Left ventricle myocardium inferior (tissue), 1 donor: ENCODE measurements at regions not wholly inside any gene's neighbourhood (a gene's known extent, or its start where the extent isn't known, plus 50 kb on each side); places are given as distances from the start of the nearest gene placed in this dataset.

ENCODE experiments used
- DNase-seq: peaks from one replicate; pipeline ENCODE4 v3.0.0-alpha.2; 2020
- H3K27ac ChIP-seq: fragments of 200-600 bp; replicated peaks from 2 replicates; pipeline ENCODE4 v1.8.0; 2021
- H3K27me3 ChIP-seq: fragments of 200-600 bp; 2 replicates; pipeline ENCODE4 v1.8.0; 2021; ENCODE audit warnings: low read depth
- H3K36me3 ChIP-seq: fragments of 200-600 bp; 2 replicates; pipeline ENCODE4 v1.8.0; 2021
- H3K4me1 ChIP-seq: fragments of 200-600 bp; 2 replicates; pipeline ENCODE4 v1.8.0; 2021
- H3K4me3 ChIP-seq: fragments of 200-600 bp; 2 replicates; pipeline ENCODE4 v1.8.0; 2021; ENCODE audit warnings: mild to moderate bottlenecking, moderate library complexity
- H3K9me3 ChIP-seq: fragments of 200-600 bp; replicated peaks from 2 replicates; pipeline ENCODE4 v1.8.0; 2021
- intact Hi-C: fragments of 100-400 bp; cut with micrococcal nuclease; formaldehyde crosslinking; loops from one replicate; pipeline ENCODE4 v1.11.0; 2022
- TF ChIP-seq, protein P1 (sequence below): fragments of 200-600 bp; IDR thresholded peaks from 2 replicates; pipeline ENCODE4 v1.8.0; 2021; ENCODE audit warnings: antibody characterized with exemption, mild to moderate bottlenecking, borderline replicate concordance
- donor health status: DM: no; HTN: yes; CAD: no; lungs with severe emphysema.

DNA sequence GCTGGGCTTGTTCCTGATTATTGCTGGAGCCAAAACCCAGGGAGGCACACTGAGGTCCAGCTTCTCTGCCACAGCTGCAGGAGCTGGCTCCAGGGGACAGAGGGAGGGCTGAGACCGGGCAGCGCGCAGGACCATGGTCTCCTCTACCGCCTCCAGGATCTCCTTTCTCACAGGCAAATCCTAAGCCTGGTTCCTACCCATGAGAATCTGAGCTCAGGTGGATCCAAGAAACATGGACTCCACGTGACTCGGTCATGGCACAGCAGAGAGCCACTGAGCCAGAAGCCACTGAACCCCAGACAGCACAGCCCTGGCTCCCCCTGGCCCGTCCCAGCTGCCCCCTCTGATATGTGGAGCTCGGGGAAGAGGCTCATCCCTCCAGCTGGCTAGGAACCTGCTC lies 653.4 kb upstream of the ID2 start:
- TF ChIP-seq, protein P1, sequence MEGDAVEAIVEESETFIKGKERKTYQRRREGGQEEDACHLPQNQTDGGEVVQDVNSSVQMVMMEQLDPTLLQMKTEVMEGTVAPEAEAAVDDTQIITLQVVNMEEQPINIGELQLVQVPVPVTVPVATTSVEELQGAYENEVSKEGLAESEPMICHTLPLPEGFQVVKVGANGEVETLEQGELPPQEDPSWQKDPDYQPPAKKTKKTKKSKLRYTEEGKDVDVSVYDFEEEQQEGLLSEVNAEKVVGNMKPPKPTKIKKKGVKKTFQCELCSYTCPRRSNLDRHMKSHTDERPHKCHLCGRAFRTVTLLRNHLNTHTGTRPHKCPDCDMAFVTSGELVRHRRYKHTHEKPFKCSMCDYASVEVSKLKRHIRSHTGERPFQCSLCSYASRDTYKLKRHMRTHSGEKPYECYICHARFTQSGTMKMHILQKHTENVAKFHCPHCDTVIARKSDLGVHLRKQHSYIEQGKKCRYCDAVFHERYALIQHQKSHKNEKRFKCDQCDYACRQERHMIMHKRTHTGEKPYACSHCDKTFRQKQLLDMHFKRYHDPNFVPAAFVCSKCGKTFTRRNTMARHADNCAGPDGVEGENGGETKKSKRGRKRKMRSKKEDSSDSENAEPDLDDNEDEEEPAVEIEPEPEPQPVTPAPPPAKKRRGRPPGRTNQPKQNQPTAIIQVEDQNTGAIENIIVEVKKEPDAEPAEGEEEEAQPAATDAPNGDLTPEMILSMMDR = no peak
- H3K36me3 ChIP-seq = no peaks in the 10 kb centered on the region
- peaks cover 5% of the 10 kb centered on the region for H3K27me3 ChIP-seq
- H3K27ac ChIP-seq = no peak overlapping the region
- intact Hi-C loops = no loop called here
- DNase-seq = no peak
- no peaks in the 10 kb centered on the region for H3K9me3 ChIP-seq
- H3K4me3 ChIP-seq = no peak overlapping the region
- H3K4me1 ChIP-seq = no peaks in the 10 kb centered on the region

DNA sequence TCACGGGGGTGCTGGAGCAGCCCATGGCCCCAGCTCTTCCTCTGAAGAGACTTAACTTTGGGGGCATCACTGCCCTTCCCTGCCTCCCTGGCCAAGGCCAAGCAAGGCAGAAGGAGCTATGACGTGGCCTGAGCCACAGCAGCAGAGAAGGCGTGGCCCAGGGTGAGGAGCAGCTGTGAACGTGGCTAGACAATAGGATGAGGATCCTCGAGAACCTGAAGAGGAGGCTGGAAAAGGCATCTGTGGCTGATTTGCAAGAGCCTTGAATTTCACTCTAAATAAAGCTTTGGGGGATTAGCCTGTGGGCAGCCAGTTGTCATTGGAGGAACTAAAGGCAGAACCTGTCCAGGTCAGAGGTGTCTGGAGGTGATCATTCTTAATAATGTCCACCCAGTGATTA lies 652.9 kb upstream of the ID2 start:
- Histone ChIP-seq H3K27me3 (peaks cover 5% of the 10 kb centered on the region), H3K27ac (no peak overlapping the region), H3K36me3 (no peaks in the 10 kb centered on the region), H3K9me3 (no peaks in the 10 kb centered on the region), H3K4me1 (no peaks in the 10 kb centered on the region), H3K4me3 (no peak overlapping the region)
- intact Hi-C loops = no loop called here
- no peak for DNase-seq
- TF ChIP-seq, protein P1 = no peak

DNA sequence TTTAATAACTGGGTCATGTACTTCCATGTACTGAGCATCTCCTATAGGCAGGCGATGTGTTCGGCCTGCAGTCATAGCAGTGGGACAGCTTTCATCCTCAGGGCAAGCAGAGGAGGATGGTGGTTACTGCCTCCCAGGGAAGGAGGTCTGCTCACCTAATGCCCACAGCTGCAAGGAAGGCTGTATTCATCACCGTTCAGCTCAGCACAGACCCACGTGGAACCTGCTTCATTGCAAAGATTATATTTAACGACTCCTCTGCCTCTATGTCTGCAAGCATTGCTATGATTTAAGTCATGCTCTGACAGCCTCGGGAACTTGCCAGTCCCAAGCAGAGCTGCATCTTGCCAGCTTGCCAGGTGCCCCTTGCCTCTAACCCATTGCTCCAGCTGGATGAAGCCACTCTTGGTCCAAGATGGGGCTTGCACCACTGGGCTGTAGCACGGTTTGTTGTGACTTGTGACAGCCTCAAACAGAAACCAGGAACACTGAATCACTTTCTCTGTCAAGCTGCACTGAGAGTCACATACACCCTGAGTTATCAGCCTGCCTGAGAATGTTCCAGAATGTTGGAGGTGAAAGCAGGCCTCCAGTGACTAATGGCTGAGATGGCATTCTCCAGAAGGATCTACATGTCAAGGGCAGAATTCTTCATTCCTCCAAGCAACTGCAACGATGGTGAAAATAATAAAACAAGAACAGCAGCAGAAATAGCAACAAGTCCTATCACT lies 651.1 kb upstream of the ID2 start:
- no peak overlapping the region for H3K27ac ChIP-seq
- intact Hi-C loops = no loop called here

DNA sequence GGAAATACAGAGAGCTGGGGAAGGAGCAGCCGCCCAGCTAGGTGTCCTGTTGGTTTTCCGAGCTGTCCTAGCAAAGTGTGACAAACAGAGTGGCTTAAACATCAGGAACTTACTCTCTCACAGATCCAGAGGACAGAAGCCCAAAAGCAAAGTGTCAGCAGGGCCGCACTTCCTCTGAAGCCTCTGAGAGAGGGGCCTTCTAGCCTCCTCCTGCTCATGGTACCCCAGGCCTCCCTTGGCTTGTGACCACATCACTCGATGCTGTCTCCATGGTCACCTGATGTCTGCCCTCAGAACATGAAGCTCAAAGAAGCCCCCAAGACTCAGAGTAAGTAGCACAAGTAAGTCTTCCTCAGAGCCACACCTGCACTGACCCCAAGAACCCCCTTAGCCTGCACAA lies 650.5 kb upstream of the ID2 start:
- intact Hi-C loops = no loop called here
- no peak overlapping the region for H3K4me3 ChIP-seq
- TF ChIP-seq, protein P1 = no peak

More for the DNA sequence above, 651.1 kb upstream of the ID2 start:
- H3K27me3 ChIP-seq = peaks cover 5% of the 10 kb centered on the region
- no peak for DNase-seq
- no peaks in the 10 kb centered on the region for H3K36me3 ChIP-seq
- no peaks in the 10 kb centered on the region for H3K9me3 ChIP-seq
- H3K4me3 ChIP-seq = no peak overlapping the region
- no peaks in the 10 kb centered on the region for H3K4me1 ChIP-seq
- TF ChIP-seq, protein P1 = no peak

DNA sequence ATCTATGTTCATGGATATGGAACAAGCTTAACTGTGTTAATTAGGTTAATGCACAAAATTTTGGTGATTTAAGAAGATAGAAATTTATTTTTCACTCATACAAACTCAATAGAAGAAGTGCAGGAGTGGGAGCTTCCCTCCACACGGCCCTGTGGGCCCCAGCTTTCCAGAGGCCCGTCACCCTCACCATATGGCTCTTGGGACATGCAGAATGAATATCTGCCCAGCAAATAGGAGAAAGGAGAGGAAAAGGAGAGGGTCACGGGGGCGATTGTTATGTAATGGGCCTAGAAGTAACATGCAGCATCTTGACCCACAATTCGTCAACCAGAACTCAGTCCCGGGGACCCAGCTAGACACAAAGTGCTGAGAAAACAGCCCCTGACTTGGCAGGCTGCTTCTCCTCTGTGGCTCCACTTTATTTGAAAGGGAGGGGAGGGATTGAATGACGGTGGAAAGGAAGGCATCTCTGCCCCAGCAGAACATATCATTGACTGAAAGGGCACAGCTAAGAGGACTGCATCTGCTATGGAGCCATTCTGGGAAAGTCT lies 648.2 kb upstream of the ID2 start:
- no peaks in the 10 kb centered on the region for H3K9me3 ChIP-seq
- H3K4me1 ChIP-seq = no peaks in the 10 kb centered on the region
- no peak for DNase-seq
- no peaks in the 10 kb centered on the region for H3K36me3 ChIP-seq
- intact Hi-C loops = no loop called here
- H3K27ac ChIP-seq = no peak overlapping the region
- no peak overlapping the region for H3K4me3 ChIP-seq
- TF ChIP-seq, protein P1 = no peak
- H3K27me3 ChIP-seq = no peaks in the 10 kb centered on the region

More for the DNA sequence above, 650.5 kb upstream of the ID2 start:
- Histone ChIP-seq H3K36me3 (no peaks in the 10 kb centered on the region), H3K4me1 (no peaks in the 10 kb centered on the region), H3K27me3 (peaks cover under 1% of the 10 kb centered on the region), H3K9me3 (no peaks in the 10 kb centered on the region), H3K27ac (no peak overlapping the region)
- no peak for DNase-seq
